Stimulated activated CD8-positive, alpha-beta memory T cell treated with anti-CD3 and anti-CD28 coated beads, Interleukin-4, amount 100 ng/mL, for 48 hours (primary cell): ENCODE measurements at regions not wholly inside any gene's neighbourhood (a gene's known extent, or its start where the extent isn't known, plus 50 kb on each side); places are given as distances from the start of the nearest gene placed in this dataset.
"Not testable (repeated sequence)": the region's sequence is repeated elsewhere in the genome, so short reads cannot be mapped to it uniquely, and the experiment has no call there.

Experiments used
- DNase-seq: peaks from one replicate; pipeline ENCODE4 v3.0.0-alpha.2; 2020

DNA sequence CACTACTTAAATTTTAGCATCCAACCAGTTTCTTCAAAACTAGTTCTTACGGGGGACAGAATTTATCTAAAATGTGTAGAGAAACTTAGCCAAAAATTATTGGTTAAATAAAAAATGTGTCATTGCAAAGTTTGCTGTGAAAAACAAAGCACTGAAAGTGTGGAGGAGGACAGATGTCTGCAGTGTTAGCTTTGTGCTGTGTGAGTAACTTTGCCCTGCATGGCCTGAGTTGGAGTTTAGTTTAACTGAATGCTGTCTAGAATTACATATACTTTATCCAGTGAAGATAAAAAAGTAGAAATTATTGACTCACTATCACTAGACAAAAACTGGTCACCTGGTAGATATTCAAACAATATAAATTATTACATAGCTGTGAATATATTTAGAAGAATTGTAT, 1225.2 kb upstream of the CELF4 start:
- DNase-seq, result no peak

DNA sequence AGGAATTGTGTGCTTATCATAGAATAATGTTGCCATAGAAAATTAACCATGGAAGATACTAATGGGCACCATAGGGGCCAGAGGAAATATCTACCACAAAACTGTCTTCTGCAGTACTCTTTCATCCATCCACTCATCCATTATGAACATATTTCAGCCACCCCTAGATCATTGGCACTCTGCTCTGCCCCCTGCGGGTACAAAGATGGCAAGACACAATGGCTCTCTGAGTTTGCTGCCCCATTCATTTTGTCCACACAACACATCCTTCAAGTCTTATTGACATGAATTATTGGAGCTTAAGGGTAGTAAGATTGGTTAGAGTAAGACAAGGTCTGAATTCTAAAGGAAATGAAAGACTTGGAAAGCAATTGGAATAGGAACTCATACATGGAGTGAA, 1224.7 kb upstream of the CELF4 start:
- DNase-seq, result no peak

DNA sequence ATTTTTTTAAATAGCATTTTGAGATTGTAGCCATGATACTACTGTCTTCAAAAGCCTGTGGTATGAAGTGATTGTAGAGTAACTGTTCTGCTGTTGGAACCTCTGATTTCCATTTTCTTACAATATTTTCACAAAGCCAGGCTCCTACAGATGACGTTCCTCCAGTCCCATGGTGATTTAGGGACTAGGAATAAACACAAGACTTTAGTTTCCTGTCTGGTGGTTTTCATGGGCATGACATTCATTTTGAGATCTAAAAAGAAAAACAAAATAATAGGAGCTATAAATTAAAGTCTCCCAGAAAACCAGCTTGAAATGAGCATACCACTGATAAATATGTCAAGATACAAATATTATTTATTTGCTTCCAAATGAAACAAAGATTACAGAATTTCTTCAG, 1223.5 kb upstream of the CELF4 start:
- no peak for DNase-seq

DNA sequence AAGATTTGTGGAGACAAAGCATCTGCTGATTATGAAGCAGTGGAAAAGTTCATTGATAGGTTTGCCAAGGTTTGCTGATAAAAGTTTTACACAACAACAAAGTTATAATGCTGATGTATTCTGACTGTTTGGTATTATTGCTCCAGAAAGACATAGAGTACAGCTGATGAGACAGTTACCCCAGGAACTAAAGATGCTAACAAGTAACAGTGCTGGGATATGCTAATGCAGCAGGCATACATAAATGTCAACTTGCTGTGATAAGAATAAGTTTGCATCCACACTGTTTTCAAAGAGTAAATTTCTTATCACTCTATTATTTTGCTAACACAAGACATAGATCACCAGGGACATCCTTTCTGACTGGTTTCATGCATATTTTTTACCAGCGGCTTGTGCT, 1221.3 kb upstream of the CELF4 start:
- no peak for DNase-seq

DNA sequence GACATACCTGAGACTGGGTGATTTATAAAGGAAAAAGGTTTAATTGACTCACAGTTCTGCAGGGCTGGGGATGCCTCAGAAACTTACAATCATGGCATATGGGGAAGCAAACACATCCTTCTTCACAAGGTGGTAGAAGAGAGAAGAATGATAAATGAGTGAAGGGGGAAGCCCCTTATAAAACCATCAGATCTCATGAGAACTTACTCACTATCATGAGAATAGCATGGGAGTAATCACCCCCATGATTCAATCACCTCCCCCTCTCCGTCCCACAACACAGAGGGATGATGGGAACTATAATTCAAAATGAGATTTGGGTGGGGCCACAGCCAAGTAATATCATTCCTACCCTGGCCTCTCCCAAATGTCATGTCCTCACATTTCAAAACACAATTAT, 1206.0 kb upstream of the CELF4 start:
- not testable (repeated sequence) for DNase-seq

DNA sequence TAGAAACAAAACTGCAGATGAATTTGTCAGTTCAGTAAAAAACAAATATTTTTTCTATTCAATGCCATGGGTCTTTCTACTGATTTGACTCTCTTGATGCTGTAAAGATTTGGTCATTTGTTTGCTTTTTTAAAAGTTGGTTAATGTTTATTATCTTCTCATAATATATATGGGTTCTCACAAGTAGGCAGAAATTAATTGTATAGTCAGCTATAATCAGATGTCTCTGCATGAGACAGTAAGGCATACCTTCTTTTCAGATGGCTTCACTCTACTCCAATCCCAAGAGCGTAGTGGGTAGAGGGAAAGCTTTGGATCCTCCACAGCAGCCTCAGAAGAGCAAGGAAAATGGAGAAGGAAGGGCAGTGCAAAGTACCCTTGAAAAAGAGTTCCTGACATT, 1202.9 kb upstream of the CELF4 start:
- no peak for DNase-seq

DNA sequence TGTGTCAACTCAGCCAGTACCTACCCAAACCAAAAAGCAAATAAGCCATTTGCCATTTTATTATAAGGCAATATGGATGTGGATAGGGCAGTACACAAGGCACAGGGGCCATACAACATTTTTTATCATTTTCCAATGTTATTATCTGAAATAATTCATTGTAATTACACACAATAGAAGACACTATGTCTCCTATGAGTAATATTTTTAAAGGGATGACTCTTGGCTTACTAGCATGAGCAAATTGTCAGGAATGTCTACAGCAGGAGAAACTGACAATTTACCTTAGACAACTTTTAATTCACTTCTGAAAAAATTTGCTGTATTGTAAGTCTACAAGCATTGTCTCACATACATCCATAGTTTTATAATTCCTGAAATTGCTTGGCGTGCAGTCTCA, 1193.9 kb upstream of the CELF4 start:
- DNase-seq, result no peak

DNA sequence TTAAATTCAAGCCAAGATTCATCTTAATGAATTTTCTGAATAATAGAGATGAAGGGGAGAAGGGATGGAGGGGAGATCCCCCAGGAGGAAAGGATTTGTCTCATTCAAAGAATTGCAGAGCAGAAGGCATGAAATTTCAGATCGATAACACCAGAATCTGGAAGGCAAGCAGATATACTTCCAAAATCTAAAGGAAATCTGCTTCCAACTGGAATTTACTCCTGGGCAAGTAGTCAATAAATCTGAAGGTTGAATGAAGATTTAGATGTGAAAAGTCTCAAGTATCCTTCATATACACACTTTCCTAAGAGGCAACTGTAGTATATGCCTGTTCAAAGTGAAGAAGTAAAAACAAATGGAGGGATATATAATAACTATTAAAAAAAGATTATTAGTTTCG, 1190.8 kb upstream of the CELF4 start:
- no peak for DNase-seq

DNA sequence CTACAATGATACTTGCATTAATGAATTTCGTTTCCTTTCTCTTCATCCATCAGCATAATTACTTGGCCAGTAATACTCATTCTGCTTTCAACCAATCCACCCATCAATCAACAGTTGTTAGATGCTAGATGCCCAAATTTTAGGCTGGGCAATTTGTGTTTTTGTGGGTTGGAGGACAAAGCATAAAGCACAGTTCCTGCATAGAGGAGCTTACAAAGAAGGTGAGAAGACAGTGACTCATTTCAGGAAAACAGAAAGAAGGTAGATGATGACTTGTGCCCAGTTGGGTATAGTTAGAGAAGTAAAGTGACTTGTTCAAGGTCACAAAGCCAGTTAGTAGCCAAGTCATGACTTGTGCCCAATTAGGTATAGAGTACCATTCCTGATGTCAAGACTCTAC, 1186.8 kb upstream of the CELF4 start:
- DNase-seq, result no peak

DNA sequence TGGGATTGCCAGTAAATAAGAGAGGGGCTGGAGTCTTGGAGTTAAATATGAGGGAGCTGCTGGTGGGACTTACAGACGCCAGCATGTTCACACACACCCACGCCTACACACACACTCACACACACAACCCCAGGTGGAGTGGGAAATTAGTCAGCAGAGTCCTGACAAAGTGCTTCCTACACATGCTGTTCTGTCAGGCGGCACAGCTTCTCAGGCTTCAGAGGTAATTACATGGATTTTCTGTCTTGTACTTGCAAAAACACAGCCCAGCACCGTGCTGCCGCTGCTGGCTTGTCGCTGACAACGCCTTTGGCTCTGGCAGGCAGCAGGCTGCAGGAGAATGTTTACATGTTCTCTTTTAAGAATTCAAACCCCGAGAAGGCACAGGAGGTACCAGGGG, 1186.3 kb upstream of the CELF4 start:
- peak; percentile 23 for DNase-seq

DNA sequence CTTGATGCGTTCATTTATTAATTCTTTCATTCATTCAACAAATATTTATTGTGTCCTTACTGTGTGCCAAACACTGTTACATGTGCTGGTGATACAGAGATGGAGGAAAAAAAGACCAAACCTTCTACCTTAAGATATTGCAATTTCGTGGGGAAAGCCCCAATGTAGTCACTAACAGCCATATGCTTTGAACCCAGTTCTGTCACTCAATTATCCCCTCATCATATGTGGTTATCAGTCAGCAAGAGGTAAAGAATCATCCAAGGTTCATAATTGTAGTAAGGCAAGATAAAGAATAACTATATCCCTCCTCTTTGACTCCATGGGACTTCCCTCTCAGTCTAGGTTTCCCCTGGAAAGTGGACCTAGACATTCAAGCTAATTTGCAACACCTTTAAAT, 1185.6 kb upstream of the CELF4 start:
- DNase-seq, result no peak

DNA sequence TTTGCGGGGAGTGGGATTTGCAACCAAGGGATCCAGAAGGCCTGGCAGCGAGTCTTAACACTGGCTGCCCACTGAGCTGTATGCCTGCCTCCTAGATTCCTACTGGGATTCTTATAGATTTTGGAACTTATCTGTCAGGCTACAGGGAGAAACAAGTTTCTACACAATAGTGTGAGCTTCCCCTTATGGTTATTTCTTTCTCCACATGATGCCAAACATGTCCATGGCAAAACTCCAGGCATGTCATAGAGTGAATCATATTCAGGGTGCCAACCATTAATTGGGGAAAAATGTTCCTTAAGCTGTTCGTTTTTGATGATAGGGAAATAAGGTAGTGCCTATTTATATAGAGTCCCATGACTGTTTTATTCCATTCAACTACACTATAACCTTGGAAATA, 1185.2 kb upstream of the CELF4 start:
- DNase-seq, result no peak

DNA sequence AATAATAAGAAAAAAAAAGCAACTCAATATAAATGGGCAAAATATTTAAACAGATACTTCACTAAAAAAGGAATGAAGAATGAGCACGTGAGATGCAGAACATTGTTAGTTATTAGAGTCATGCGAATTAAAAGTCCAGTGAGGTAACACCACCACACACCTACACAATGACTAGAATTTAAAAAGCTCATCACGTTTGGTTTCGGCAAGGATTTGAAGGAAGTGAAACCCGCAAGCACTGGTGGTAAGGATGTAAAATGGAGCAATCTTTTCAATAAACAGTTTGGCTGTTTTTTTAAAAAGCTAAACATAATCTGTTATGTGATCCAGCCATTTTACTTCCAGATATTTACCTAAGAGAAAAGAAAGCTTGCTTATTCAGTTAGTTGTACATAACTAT, 1181.6 kb upstream of the CELF4 start:
- DNase-seq, result no peak

DNA sequence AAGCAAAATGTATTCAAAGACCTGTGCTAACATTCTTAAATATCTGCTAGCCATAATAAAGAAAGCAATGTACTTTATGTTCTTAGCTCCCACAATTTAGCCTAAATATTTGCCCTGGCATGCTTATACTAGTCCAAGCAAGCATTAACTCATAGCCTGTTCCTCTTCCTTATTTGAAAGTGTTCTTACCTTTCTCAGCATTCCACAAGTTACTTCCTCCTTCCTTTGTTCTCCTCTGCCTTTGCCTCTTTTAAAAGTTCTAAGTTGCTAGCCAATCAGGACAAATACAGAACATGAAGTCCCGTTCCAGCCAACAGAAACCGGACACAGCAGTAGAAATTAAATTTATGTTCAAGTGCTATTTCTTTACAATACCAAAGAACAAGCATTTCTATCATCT, 1154.6 kb upstream of the CELF4 start:
- not testable (repeated sequence) for DNase-seq

DNA sequence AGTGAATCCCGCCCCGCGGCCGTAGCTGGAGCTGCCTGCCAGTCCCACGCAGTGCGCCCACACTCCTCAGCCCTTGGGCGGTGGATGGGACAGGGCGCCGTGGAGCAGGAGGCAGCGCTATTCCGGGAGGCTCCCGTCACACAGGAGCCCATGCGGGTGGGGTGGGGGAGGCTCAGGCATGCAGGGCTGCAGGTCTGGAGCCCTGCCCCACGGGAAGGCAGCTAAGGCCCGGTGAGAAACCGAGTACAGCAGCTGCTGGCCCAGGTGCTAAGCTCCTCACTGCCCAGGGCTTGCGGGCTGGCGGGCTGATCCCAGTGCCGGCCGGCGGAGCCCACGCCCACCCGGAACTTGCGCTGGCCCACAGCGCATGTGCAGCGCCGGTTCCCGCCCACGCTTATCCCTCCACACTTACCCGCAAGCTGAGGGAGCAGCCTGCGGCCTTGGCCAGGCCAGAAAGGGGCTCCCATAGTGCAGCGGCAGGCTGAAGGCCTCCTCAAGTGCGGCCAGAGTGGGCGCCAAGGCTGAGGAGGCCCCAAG, 1152.8 kb upstream of the CELF4 start:
- DNase-seq, result no peak

DNA sequence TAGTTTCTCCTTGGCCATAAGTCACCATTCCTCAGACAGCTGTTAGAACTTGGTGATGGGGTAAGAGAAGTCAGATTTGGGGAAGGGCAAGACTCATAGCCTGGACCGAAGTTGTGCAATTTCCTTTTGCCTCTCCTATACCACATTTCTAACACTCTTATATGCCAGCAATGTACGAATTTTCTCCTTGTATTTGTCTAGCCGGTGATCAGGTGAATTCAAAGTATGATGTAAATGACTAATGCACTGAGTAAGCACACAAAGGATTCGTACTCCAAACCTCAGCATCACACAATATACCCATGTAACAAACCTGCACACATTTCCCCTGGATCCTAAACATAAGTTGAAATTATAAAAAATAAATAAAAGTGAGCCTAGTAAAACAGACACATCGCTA, 1143.5 kb upstream of the CELF4 start:
- no peak for DNase-seq

DNA sequence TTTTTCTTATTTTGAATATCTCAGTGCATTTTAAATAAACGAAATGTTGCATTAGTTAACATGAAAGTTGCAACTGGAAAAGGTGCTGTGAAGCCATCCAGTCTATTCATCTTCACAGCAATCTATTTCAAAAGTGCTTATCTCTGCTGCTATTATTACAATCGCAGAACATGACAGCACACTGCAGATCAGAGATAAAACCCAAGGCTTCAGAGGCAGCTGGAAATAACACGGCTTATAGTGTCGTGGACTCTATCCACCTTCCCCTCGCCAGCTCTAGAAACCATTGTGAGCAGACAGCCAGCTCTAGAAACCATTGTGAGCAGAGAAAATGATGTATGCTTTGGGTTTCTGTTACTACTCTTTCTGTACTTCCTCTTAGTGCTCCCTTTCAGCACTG, 1140.8 kb upstream of the CELF4 start:
- no peak for DNase-seq

DNA sequence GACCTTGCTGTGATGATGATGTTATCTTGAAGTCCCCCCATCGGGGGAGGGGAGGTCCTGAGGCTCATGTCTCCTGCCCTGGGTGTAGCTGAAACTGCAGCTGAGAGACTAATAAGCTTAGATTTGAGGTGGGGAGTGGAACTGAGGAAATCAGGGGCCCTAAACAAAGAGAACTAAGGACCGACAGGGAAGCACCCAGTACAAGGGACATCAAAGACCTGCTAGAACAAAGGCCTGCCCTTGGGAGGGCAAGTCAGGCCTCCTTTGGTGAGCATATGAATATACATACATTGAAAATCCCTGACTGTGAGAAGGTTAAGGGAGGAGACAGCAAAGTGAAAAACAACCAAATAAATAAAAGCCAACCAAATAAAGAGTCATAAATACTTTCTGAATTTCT, 1132.5 kb upstream of the CELF4 start:
- DNase-seq, result no peak

DNA sequence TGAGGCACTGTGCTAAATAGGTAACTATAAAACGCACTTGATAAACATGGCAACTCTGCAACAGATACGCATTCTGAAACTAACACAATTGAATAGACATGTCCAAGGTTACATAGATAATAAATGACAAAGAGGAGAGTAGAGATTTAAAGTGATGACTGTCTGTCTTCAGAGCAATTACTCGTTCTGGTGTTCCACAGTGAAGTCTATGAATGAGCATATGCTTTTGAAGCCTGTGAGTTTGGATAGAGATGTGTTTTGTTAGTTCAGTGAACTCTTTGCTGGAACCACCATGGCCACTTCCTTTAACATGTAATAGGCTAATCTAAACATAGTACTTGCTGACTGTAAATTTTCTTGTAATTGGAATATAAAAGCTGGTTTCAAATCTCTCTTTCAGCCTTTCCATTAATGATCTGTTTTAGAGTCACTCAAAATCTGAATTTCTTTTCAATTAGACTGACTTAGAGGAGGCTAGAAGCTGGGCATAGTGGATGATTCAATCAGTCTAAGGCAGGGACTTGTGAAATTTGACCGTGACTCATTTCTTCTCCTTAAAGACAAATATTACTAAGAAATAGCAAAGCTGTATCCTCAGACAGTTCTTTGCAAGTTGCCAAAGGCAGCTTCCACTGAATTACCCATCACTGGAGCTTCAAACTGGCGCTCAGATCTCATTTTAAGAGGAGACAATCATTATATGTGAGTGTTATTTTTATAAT, 1130.1 kb upstream of the CELF4 start:
- DNase-seq, result no peak

DNA sequence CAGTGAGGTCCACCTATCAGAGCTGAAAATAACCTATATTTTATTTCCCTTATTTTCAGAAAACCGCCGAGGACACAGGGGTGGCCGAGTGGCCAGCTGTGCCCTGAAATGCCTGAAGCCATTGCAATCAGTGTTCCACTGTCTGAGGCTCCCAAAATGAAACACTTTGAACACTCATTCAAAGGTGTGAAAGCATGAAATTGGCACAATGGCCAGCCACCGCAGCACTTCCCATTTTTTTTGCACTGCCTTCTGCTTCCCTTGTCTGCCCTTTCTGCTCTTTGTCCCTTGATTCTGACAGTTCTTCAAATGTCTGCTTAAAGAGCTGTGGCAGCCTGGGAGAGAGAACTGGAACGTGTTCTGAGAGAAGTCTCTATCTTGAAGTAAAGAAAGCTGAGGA, 1127.5 kb upstream of the CELF4 start:
- no peak for DNase-seq

DNA sequence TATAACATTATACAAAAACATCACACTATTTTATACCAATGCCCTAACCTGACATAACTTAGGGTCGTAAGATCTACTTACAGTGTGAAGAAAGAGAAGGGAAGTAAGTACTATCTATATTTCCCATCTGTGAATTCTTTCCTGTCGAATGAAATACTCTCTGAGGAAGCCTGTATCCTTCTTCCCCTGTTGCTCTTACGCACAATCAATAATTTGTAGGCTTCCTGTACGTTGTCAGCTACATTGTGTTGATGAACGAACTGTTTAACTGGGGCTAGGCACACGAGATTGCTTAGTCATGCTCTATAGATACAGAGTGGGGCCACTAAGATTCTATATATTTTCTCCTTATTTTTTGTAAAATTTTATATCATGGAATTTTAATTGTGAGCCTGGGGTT, 1125.0 kb upstream of the CELF4 start:
- DNase-seq, result no peak

DNA sequence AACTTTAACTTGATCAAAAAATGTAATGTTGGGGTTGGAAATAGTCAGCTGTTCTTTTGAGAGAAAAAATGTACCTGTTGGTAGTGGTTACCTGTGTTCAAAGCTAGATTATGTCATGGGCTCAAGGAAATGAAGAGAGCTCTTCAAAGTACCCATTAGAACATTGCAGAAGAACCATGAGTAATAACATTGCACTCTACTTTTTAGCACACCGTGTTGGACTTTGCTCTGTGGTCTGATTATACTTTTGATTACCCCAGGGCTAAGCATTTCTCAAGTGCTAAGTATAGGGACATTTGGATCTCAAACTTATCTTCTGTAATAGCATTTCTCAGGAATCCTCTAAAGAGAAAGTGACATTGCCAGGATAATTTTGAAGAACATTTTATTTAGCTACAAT, 1122.8 kb upstream of the CELF4 start:
- DNase-seq, result no peak

DNA sequence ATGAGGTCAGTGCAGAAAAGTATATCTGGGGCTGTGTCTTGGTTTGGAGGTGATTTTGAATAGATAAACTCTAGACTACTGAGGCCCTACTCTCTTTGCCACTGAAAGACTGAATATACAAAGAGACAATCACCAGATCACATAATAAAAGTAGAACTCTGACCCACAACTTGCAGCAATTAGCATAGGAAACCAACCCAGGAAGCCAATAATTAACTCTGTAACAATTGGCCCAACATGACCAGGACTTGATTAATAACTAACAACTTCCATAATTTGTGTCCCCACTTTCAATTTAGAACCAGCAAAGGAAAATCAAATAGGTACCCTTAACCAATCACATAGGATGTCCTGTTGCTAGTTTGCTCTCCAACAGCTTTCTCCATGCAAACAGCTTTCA, 1104.9 kb upstream of the CELF4 start:
- DNase-seq, result no peak

DNA sequence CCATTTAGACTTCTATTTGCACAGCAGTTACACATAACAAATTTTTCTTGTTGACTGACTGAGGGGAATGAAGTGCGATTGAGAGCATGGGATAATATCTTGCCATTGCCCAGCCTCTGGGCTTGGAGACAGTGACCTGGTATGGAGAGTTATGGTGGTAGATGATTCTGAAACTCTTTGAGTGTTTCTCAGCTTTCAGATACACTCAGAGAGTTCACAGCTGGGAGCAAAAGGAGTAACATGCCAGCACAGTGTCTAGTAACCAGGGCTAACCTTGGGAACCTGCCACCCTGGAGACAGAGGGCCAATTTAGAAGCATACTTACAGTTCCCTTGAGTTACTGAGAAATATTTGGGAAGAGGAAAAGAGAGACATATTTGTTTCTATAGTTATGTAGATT, 1099.3 kb upstream of the CELF4 start:
- no peak for DNase-seq

DNA sequence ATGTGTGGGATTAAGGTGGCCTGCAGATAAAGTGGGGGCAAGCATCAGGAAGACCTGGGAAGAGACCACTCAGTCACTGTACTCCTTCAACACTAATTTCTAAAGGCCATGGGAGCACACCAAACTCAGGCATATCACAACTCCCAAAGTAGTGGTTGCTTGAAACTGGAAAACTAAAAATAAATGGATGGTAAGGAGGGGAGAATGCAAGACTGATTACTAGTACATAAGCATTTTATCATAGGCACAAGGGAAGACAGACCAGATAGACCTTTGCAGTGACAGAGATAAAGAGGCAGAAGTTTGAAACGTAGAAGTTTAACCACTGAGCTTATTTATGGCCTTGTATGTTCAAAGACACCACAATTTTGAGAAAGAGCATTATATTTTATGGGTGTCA, 1098.1 kb upstream of the CELF4 start:
- no peak for DNase-seq

DNA sequence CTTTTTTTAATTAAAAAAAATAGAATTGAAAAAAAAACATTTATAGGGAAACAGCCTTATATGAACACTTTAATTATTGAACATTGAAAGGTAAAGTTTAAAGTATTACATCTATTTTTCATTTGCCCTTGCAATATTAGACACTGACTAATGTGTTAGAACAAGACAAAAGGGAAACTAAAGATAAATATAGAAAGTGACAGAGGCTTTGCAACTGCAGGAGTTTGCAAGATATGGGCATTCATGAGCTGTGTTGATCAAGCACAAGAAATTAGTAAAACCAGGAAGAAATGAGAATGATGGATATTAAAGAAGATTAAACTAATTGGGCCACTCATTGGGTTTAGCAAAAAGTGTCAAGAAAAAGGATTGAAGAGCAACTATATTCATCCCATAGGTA, 1097.7 kb upstream of the CELF4 start:
- no peak for DNase-seq
